Uterus (tissue), 2 donors: ENCODE measurements at regions not wholly inside any gene's neighbourhood (a gene's known extent, or its start where the extent isn't known, plus 50 kb on each side); places are given as distances from the start of the nearest gene placed in this dataset.

Experiments
- CTCF ChIP-seq, 4 experiments: fragments of 200-600 bp in 2 of 4; fragments of 450-650 bp in 2 of 4; sonication (generic) in 2 of 4; IDR thresholded peaks; one replicate each; pipeline ENCODE4 v1.5.1; 2016 to 2019; ENCODE audit warnings: antibody characterized with exemption in 4 of 4, mild to moderate bottlenecking in 2 of 4, moderate library complexity in 1 of 4
- POLR2A ChIP-seq, 2 donors: fragments of 450-650 bp; IDR thresholded peaks; one replicate each; pipeline ENCODE4 v1.6.1; 2016; ENCODE audit warnings: antibody characterized with exemption in 2 of 2, mild to moderate bottlenecking in 1 of 2, moderate library complexity in 1 of 2

GRCh38 chr5:155081618-155082017, 68.1 kb downstream of the KIF4B start:
- no peak for TF ChIP-seq CTCF (IDR thresholded peaks at IDR 0.05)
- TF ChIP-seq POLR2A (IDR thresholded peaks at IDR 0.05): no peak
